H9 (cell line): ENCODE measurements at regions not wholly inside any gene's neighbourhood (a gene's known extent, or its start where the extent isn't known, plus 50 kb on each side); places are given as distances from the start of the nearest gene placed in this dataset.

Source experiments
- DNase-seq: peaks from one replicate; pipeline ENCODE4 v3.0.0-alpha.2; 2017
- H2AFZ ChIP-seq: one replicate; pipeline ENCODE4 v1.6.1; 2013; ENCODE audit warnings: mild to moderate bottlenecking, low read length, control low read depth, moderate library complexity
- H2AK5ac ChIP-seq: 2 replicates; pipeline ENCODE4 v1.6.1; 2013; ENCODE audit warnings: low read length, control low read depth, mixed read lengths; ENCODE audit not compliant: insufficient read length
- H2BK120ac ChIP-seq: one replicate; pipeline ENCODE4 v1.6.1; 2013; ENCODE audit warnings: low read depth, mild to moderate bottlenecking, low read length, control low read depth, inconsistent platforms; ENCODE audit not compliant: poor library complexity, severe bottlenecking
- H2BK12ac ChIP-seq: 2 replicates; pipeline ENCODE4 v1.6.1; 2013; ENCODE audit warnings: low read length, control low read depth, mixed read lengths, low read depth; ENCODE audit not compliant: insufficient read length
- H2BK15ac ChIP-seq: 2 replicates; pipeline ENCODE4 v1.6.1; 2013; ENCODE audit warnings: low read depth, low read length, control low read depth
- H2BK20ac ChIP-seq: one replicate; pipeline ENCODE4 v1.6.1; 2013; ENCODE audit warnings: low read depth, mild to moderate bottlenecking, low read length, control low read depth, inconsistent platforms; ENCODE audit not compliant: poor library complexity, severe bottlenecking
- H2BK5ac ChIP-seq: 2 replicates; pipeline ENCODE4 v1.6.1; 2013; ENCODE audit warnings: low read length, control low read depth, mixed read lengths; ENCODE audit not compliant: insufficient read length
- H3K14ac ChIP-seq: 2 replicates; pipeline ENCODE4 v1.6.1; 2013; ENCODE audit warnings: low read length, control low read depth; ENCODE audit not compliant: insufficient read depth
- H3K18ac ChIP-seq: 2 replicates; pipeline ENCODE4 v1.6.1; 2013; ENCODE audit warnings: low read depth, mild to moderate bottlenecking, mixed read lengths, low read length, control low read depth; ENCODE audit not compliant: insufficient read length
- H3K23ac ChIP-seq: 2 replicates; pipeline ENCODE4 v1.6.1; 2013; ENCODE audit warnings: low read length, control low read depth, mixed read lengths, low read depth; ENCODE audit not compliant: insufficient read length
- H3K23me2 ChIP-seq: 2 replicates; pipeline ENCODE4 v1.6.1; 2013; ENCODE audit warnings: low read depth, mild to moderate bottlenecking, mixed read lengths, low read length, control low read depth; ENCODE audit not compliant: insufficient read length, poor library complexity, severe bottlenecking
- H3K27ac ChIP-seq: 2 replicates; pipeline ENCODE4 v1.5.1; 2013; ENCODE audit warnings: low read length, control low read depth, mixed read lengths, low read depth; ENCODE audit not compliant: insufficient read length
- H3K27me3 ChIP-seq: 2 replicates; pipeline ENCODE4 v1.6.1; 2013; ENCODE audit warnings: low read length, control low read depth, inconsistent platforms; ENCODE audit not compliant: insufficient read depth
- H3K4ac ChIP-seq: 2 replicates; pipeline ENCODE4 v1.6.1; 2013; ENCODE audit warnings: low read depth, mild to moderate bottlenecking, control low read depth, inconsistent platforms, low read length, moderate library complexity
- H3K4me1 ChIP-seq: 2 replicates; pipeline ENCODE4 v1.6.1; 2013; ENCODE audit warnings: low read length, control low read depth, inconsistent platforms; ENCODE audit not compliant: insufficient read depth
- H3K4me2 ChIP-seq: 2 replicates; pipeline ENCODE4 v1.6.1; 2013; ENCODE audit warnings: low read length, control low read depth, mixed read lengths; ENCODE audit not compliant: insufficient read length, insufficient read depth
- H3K56ac ChIP-seq: 2 replicates; pipeline ENCODE4 v1.6.1; 2013; ENCODE audit warnings: low read depth, mild to moderate bottlenecking, mixed read lengths, low read length, control low read depth; ENCODE audit not compliant: insufficient read length
- H3K79me1 ChIP-seq: 2 replicates; pipeline ENCODE4 v1.6.1; 2013; ENCODE audit warnings: low read depth, mild to moderate bottlenecking, moderate library complexity, low read length, control low read depth, inconsistent platforms; ENCODE audit not compliant: insufficient read depth, poor library complexity, severe bottlenecking
- H3K79me2 ChIP-seq: 2 replicates; pipeline ENCODE4 v1.6.1; 2013; ENCODE audit warnings: low read length, control low read depth, inconsistent platforms; ENCODE audit not compliant: insufficient read depth
- H3K9ac ChIP-seq: 2 replicates; pipeline ENCODE4 v1.6.1; 2013; ENCODE audit warnings: low read length, control low read depth, mixed read lengths; ENCODE audit not compliant: insufficient read length; ENCODE audit errors: extremely low read depth
- H3K9me3 ChIP-seq: one replicate; pipeline ENCODE4 v1.6.1; 2013; ENCODE audit warnings: low read depth, low read length, inconsistent platforms; ENCODE audit not compliant: control insufficient read depth
- H3T11ph ChIP-seq: one replicate; pipeline ENCODE4 v1.6.1; 2013; ENCODE audit warnings: mild to moderate bottlenecking, low read length, control low read depth, inconsistent platforms
- H4K20me1 ChIP-seq: one replicate; pipeline ENCODE4 v1.6.1; 2013; ENCODE audit not compliant: control insufficient read depth, insufficient read length, insufficient read depth
- H4K5ac ChIP-seq: 2 replicates; pipeline ENCODE4 v1.6.1; 2013; ENCODE audit warnings: low read depth, mild to moderate bottlenecking, mixed read lengths, low read length, control low read depth; ENCODE audit not compliant: insufficient read length
- H4K8ac ChIP-seq: replicated peaks from 2 replicates; pipeline ENCODE4 v1.6.1; 2013; ENCODE audit warnings: low read length, control low read depth, mixed read lengths, low read depth; ENCODE audit not compliant: insufficient read length
- H4K91ac ChIP-seq: 2 replicates; pipeline ENCODE4 v1.6.1; 2013; ENCODE audit warnings: low read depth, mild to moderate bottlenecking, moderate library complexity, mixed read lengths, low read length, control low read depth; ENCODE audit not compliant: insufficient read length
- H3K27ac Mint-ChIP-seq, 3 experiments: 2 replicates in 2 of 3; 3 replicates in 1 of 3; pipeline ENCODE4 v1.8.0; 2020 to 2021; ENCODE audit warnings: mixed read lengths in 3 of 3, mild to moderate bottlenecking in 1 of 3, moderate library complexity in 1 of 3
- H3K27me3 Mint-ChIP-seq: 2 replicates; pipeline ENCODE4 v1.8.0; 2021; ENCODE audit warnings: low read depth, mild to moderate bottlenecking, moderate library complexity, mixed read lengths
- H3K36me3 Mint-ChIP-seq, 3 experiments: 2 replicates in 2 of 3; 3 replicates in 1 of 3; pipeline ENCODE4 v1.8.0; 2020 to 2021; ENCODE audit warnings: low read depth in 3 of 3, mixed read lengths in 3 of 3; ENCODE audit not compliant: insufficient read depth in 1 of 3
- H3K4me1 Mint-ChIP-seq, 2 experiments: 2 replicates each; pipeline ENCODE4 v1.8.0; 2020; ENCODE audit warnings: mixed read lengths in 2 of 2
- H3K4me3 Mint-ChIP-seq, 2 experiments: 2 replicates in 1 of 2; 3 replicates in 1 of 2; pipeline ENCODE4 v1.8.0; 2020 to 2021; ENCODE audit warnings: mild to moderate bottlenecking in 2 of 2, mixed read lengths in 2 of 2, moderate library complexity in 1 of 2
- H3K9me3 Mint-ChIP-seq, 2 experiments: 2 replicates in 1 of 2; 3 replicates in 1 of 2; pipeline ENCODE4 v1.8.0; 2020; ENCODE audit warnings: mild to moderate bottlenecking in 2 of 2, mixed read lengths in 2 of 2, moderate library complexity in 1 of 2
- WGBS: extraction: QIAGEN DNeasy Blood & Tissue Kit; methylation state at CpG from one replicate; pipeline ENCODE4 v1.1.7; 2013; ENCODE audit warnings: missing lambda C conversion rate, low lambda C conversion rate, mixed read lengths; ENCODE audit not compliant: insufficient read length; ENCODE audit errors: extremely low coverage; 5-methylcytosine and 5-hydroxymethylcytosine counted together
- TF ChIP-seq, protein P1 (sequence below): fragments of 200-600 bp; sonication (generic); conservative IDR thresholded peaks from 3 replicates; pipeline ENCODE4 v1.8.0; 2021; ENCODE audit warnings: antibody characterized with exemption, mild to moderate bottlenecking

DNA sequence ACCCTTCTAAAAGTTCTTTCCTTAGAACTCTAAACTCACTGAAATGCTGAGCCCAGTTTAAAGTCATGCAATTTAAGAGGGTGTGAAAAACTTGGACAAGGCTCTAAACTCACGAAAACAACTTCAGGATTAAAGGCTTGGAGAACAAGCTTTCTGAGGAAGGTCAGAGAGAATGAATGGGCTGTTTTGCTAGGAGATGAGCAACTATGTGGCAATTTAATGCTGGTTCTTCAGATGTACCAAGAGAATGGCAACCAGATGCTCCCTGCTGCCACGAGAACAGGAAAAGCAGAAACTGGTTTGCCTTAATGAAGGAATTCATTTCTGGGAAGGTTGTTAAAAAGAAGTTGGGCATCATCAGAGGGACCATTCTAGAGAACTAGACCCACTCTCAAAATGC, 77.8 kb upstream of the PMAIP1 start:
- no peak overlapping the region for H3K4me2 ChIP-seq
- H3K27me3 ChIP-seq, result no peaks in the 10 kb centered on the region
- H2AK5ac ChIP-seq, result no peak overlapping the region
- Mint-ChIP-seq H3K9me3 (no peaks in the 10 kb centered on the region), H3K4me1 (peaks cover 6% of the 10 kb centered on the region in 2 experiments), H3K4me3 (no peak overlapping the region), H3K36me3 (no peaks in the 10 kb centered on the region), H3K27me3 (peaks cover 2% of the 10 kb centered on the region; the same call in 1 of the 2 replicates), H3K27ac (no peak overlapping the region)
- no peak overlapping the region for H2BK5ac ChIP-seq
- no peak overlapping the region for H3K18ac ChIP-seq
- no peaks in the 10 kb centered on the region for H3K4me1 ChIP-seq
- H3K9me3 ChIP-seq, result no peaks in the 10 kb centered on the region
- H4K91ac ChIP-seq, result no peak overlapping the region
- no peak overlapping the region for H3K23ac ChIP-seq
- no peak overlapping the region for H2BK20ac ChIP-seq
- H2BK120ac ChIP-seq, result no peak overlapping the region
- no peak overlapping the region for H2BK15ac ChIP-seq
- H3K27ac ChIP-seq, result no peak overlapping the region
- H3K79me2 ChIP-seq, result no peaks in the 10 kb centered on the region
- H3T11ph ChIP-seq, result no peak overlapping the region
- H3K4ac ChIP-seq, result no peak overlapping the region
- no peak overlapping the region for H3K56ac ChIP-seq
- no peak overlapping the region for H2AFZ ChIP-seq
- no peak overlapping the region for H4K8ac ChIP-seq
- DNase-seq, result no peak
- TF ChIP-seq, protein P1, sequence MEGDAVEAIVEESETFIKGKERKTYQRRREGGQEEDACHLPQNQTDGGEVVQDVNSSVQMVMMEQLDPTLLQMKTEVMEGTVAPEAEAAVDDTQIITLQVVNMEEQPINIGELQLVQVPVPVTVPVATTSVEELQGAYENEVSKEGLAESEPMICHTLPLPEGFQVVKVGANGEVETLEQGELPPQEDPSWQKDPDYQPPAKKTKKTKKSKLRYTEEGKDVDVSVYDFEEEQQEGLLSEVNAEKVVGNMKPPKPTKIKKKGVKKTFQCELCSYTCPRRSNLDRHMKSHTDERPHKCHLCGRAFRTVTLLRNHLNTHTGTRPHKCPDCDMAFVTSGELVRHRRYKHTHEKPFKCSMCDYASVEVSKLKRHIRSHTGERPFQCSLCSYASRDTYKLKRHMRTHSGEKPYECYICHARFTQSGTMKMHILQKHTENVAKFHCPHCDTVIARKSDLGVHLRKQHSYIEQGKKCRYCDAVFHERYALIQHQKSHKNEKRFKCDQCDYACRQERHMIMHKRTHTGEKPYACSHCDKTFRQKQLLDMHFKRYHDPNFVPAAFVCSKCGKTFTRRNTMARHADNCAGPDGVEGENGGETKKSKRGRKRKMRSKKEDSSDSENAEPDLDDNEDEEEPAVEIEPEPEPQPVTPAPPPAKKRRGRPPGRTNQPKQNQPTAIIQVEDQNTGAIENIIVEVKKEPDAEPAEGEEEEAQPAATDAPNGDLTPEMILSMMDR, result no peak
- H2BK12ac ChIP-seq, result no peak overlapping the region
- no peaks in the 10 kb centered on the region for H4K20me1 ChIP-seq
- H3K9ac ChIP-seq, result no peak overlapping the region
- no CpG with 5 or more reads among the region's 2 CpGs for WGBS
- H3K23me2 ChIP-seq, result no peaks in the 10 kb centered on the region
- H3K79me1 ChIP-seq, result no peaks in the 10 kb centered on the region
- no peak overlapping the region for H4K5ac ChIP-seq
- no peak overlapping the region for H3K14ac ChIP-seq
